Endothelial cell of umbilical vein (primary cell): ENCODE measurements at regions not wholly inside any gene's neighbourhood (a gene's known extent, or its start where the extent isn't known, plus 50 kb on each side); places are given as distances from the start of the nearest gene placed in this dataset.

Source experiments
- EZH2 ChIP-seq: IDR thresholded peaks from 2 replicates; pipeline ENCODE4 v1.6.1; 2012; ENCODE audit warnings: borderline replicate concordance, low read depth, mild to moderate bottlenecking, moderate library complexity, low read length, inconsistent platforms; ENCODE audit not compliant: severe bottlenecking
- FOS ChIP-seq: IDR thresholded peaks from 2 replicates; pipeline ENCODE4 v1.6.1; 2011; ENCODE audit warnings: mild to moderate bottlenecking, low read length, moderate library complexity, borderline replicate concordance; ENCODE audit not compliant: insufficient read depth
- GATA2 ChIP-seq: IDR thresholded peaks from 2 replicates; pipeline ENCODE4 v1.7.0; 2011; ENCODE audit warnings: low read depth, mild to moderate bottlenecking, moderate library complexity, mixed read lengths, low read length; ENCODE audit not compliant: insufficient read length, insufficient read depth
- JUN ChIP-seq: IDR thresholded peaks from 2 replicates; pipeline ENCODE4 v1.6.1; 2011; ENCODE audit warnings: borderline replicate concordance, low read depth; ENCODE audit not compliant: insufficient read length, insufficient read depth
- MAX ChIP-seq: IDR thresholded peaks from 2 replicates; pipeline ENCODE4 v1.6.1; 2011; ENCODE audit not compliant: insufficient read depth, insufficient read length
- MYC ChIP-seq: IDR thresholded peaks from one replicate; pipeline ENCODE4 v1.6.1; 2011; ENCODE audit warnings: mild to moderate bottlenecking, low read depth, low read length
- POLR2A ChIP-seq: IDR thresholded peaks from 2 replicates; pipeline ENCODE4 v1.6.1; 2012; ENCODE audit warnings: low read depth, mild to moderate bottlenecking, control low read depth, low read length
- POLR2AphosphoS5 ChIP-seq: IDR thresholded peaks from 2 replicates; pipeline ENCODE4 v1.6.1; 2012; ENCODE audit warnings: low read depth, mild to moderate bottlenecking, control low read depth, low read length, moderate library complexity; ENCODE audit not compliant: insufficient read depth
- TF ChIP-seq, protein P1 (sequence below), 2 donors: IDR thresholded peaks; 1 replicate in 1 of 2; 2 replicates in 1 of 2; pipeline ENCODE4 v1.5.1; 2011; ENCODE audit warnings: low read length in 2 of 2, mild to moderate bottlenecking in 2 of 2, moderate library complexity in 2 of 2, control low read depth in 1 of 2, inconsistent platforms in 1 of 2, low read depth in 1 of 2; ENCODE audit not compliant: insufficient read depth in 1 of 2; ENCODE audit errors: extremely low read depth in 1 of 2

DNA sequence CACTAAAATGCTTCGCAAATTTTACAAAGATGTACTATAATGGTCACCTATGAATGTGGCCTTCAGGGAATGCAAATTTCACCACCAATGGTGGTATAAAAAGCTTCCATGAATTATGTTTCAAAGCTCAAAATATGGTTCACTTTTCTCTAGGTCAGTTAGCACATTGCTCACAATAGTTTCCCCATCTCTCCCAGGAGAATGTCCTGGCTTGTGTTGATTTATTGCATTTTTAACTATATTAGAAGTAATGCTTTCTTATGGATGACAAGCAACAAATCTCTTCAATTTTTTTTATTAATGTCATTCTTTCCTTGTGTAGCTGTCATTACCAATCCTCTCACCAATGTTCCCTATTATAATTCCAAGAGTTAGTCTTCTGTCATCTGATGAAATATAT, 621.2 kb downstream of the TBC1D4 start:
- TF ChIP-seq, protein P1, sequence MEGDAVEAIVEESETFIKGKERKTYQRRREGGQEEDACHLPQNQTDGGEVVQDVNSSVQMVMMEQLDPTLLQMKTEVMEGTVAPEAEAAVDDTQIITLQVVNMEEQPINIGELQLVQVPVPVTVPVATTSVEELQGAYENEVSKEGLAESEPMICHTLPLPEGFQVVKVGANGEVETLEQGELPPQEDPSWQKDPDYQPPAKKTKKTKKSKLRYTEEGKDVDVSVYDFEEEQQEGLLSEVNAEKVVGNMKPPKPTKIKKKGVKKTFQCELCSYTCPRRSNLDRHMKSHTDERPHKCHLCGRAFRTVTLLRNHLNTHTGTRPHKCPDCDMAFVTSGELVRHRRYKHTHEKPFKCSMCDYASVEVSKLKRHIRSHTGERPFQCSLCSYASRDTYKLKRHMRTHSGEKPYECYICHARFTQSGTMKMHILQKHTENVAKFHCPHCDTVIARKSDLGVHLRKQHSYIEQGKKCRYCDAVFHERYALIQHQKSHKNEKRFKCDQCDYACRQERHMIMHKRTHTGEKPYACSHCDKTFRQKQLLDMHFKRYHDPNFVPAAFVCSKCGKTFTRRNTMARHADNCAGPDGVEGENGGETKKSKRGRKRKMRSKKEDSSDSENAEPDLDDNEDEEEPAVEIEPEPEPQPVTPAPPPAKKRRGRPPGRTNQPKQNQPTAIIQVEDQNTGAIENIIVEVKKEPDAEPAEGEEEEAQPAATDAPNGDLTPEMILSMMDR (IDR thresholded peaks at IDR 0.05; ENCODE audit: extremely low read depth in 1 of 2, insufficient read depth in 1 of 2, low read depth in 1 of 2, low read length in 2 of 2): no peak
- no peak for TF ChIP-seq POLR2A
- no peak for TF ChIP-seq FOS
- TF ChIP-seq POLR2AphosphoS5: no peak
- TF ChIP-seq MAX: no peak
- TF ChIP-seq EZH2: no peak
- TF ChIP-seq JUN: no peak
- no peak for TF ChIP-seq MYC
- TF ChIP-seq GATA2: no peak
